ENCODE measurements at regions not wholly inside any gene's neighbourhood (a gene's known extent, or its start where the extent isn't known, plus 50 kb on each side); places are given as distances from the start of the nearest gene placed in this dataset.
"Not testable (repeated sequence)": the region's sequence is repeated elsewhere in the genome, so short reads cannot be mapped to it uniquely, and the experiment has no call there.

DNA sequence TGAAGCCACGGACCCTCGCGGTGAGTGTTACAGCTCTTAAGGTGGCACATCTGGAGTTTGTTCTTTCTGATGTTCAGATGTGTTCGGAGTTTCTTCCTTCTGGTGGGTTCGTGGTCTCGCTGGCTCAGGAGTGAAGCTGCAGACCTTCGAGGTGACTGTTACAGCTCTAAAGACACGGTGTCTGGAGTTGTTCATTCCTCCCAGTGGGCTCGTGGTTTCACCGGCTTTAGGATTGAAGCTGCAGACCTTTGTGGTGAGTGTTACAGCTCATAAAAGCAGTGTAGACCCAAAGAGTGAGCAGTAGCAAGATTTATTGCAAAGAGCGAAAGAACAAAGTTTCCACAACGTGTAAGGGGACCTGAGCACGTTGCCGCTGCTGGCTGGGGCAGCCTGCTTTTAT, 313.7 kb upstream of the MAGI2 start:
- TF ChIP-seq, protein P1, sequence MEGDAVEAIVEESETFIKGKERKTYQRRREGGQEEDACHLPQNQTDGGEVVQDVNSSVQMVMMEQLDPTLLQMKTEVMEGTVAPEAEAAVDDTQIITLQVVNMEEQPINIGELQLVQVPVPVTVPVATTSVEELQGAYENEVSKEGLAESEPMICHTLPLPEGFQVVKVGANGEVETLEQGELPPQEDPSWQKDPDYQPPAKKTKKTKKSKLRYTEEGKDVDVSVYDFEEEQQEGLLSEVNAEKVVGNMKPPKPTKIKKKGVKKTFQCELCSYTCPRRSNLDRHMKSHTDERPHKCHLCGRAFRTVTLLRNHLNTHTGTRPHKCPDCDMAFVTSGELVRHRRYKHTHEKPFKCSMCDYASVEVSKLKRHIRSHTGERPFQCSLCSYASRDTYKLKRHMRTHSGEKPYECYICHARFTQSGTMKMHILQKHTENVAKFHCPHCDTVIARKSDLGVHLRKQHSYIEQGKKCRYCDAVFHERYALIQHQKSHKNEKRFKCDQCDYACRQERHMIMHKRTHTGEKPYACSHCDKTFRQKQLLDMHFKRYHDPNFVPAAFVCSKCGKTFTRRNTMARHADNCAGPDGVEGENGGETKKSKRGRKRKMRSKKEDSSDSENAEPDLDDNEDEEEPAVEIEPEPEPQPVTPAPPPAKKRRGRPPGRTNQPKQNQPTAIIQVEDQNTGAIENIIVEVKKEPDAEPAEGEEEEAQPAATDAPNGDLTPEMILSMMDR (IDR thresholded peaks at IDR 0.05) = not testable (repeated sequence)
- TF ChIP-seq POLR2A (IDR thresholded peaks at IDR 0.05) = not testable (repeated sequence)
